Retinal pigment epithelial cell (primary cell): ENCODE measurements at regions not wholly inside any gene's neighbourhood (a gene's known extent, or its start where the extent isn't known, plus 50 kb on each side); places are given as distances from the start of the nearest gene placed in this dataset.

Experiments
- DNase-seq: peaks from one replicate; pipeline ENCODE4 v3.0.0-alpha.2; 2010; ENCODE audit warnings: low read depth
- H3K4me3 ChIP-seq: 2 replicates; pipeline ENCODE4 v1.5.1; 2011; ENCODE audit warnings: mild to moderate bottlenecking, low read length, control low read depth, moderate library complexity
- TF ChIP-seq, protein P1 (sequence below): conservative IDR thresholded peaks from 2 replicates; pipeline ENCODE4 v1.5.1; 2011; ENCODE audit warnings: low read depth, low read length, control low read depth, inconsistent platforms

DNA sequence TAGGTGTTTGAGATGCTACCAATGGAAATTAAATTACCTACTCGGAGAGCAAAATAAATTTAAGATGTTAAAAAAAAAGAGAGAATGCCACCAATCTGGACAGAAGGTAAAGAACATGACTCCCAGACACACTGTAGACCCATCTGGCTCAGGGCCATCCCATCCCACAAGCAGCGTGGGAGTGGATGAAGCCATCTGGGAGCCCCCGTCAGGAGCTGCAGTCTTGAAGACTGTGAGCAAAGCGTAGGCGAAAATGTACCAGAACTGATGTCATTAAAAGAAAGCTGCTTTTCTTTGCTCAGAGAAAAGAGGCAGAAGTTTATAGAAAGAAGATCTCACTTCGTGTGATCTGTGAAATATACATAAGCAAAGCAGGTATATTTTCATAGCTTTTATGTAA is 815.7 kb downstream of the QKI start:
- DNase-seq = no peak
- H3K4me3 ChIP-seq = no peak overlapping the region
- TF ChIP-seq, protein P1, sequence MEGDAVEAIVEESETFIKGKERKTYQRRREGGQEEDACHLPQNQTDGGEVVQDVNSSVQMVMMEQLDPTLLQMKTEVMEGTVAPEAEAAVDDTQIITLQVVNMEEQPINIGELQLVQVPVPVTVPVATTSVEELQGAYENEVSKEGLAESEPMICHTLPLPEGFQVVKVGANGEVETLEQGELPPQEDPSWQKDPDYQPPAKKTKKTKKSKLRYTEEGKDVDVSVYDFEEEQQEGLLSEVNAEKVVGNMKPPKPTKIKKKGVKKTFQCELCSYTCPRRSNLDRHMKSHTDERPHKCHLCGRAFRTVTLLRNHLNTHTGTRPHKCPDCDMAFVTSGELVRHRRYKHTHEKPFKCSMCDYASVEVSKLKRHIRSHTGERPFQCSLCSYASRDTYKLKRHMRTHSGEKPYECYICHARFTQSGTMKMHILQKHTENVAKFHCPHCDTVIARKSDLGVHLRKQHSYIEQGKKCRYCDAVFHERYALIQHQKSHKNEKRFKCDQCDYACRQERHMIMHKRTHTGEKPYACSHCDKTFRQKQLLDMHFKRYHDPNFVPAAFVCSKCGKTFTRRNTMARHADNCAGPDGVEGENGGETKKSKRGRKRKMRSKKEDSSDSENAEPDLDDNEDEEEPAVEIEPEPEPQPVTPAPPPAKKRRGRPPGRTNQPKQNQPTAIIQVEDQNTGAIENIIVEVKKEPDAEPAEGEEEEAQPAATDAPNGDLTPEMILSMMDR = no peak

- TF ChIP-seq, protein P1 = no peak
- no peak for DNase-seq
- H3K4me3 ChIP-seq = no peak overlapping the region
Measured at GRCh38 chr6:164229716-164230115, 815.2 kb downstream of the QKI start.

- TF ChIP-seq, protein P1 = no peak
- H3K4me3 ChIP-seq = no peak overlapping the region
- DNase-seq = no peak
Measured at GRCh38 chr6:164227952-164228522, 813.5 kb downstream of the QKI start.

DNA sequence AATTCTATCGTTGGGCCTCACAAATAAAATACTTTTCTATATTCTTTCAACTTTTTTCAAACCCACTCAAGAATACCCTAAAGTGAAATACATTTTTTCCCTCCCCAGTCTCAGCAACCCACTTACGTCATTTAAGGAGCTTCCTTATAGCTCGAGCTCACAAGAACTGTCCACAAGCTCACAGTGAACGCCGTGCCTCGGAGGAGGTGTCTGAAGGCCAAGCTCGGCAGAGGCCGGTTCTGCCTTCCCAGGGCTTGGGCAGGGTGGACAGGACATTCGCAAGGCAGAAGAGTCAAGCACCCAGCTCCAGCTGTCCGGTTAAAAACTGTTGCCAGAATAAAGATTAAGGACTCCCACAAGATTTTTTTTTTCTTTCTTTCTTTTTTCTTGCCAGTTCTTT is 802.3 kb downstream of the QKI start:
- no peak overlapping the region for H3K4me3 ChIP-seq
- TF ChIP-seq, protein P1 = no peak
- no peak for DNase-seq

DNA sequence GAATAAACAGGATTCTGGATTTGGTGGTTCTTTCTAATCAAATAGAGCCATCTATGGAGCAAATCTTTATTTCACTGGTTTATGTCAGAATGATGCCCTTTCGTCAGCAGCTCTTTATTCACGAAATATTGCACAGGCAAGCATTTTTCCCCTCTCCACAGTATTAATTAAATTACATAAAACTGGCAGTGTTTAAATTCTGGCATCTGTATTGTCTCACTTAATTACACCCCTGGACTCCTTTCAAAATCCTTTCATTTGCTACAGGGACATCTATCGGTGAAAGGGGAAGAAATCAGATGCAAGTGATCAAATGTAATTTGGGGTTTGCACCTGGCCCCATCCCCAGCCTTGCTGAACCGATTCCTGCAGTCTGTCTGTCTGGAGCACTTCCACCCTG is 801.9 kb downstream of the QKI start:
- no peak for DNase-seq
- H3K4me3 ChIP-seq = no peak overlapping the region
- TF ChIP-seq, protein P1 = no peak

DNA sequence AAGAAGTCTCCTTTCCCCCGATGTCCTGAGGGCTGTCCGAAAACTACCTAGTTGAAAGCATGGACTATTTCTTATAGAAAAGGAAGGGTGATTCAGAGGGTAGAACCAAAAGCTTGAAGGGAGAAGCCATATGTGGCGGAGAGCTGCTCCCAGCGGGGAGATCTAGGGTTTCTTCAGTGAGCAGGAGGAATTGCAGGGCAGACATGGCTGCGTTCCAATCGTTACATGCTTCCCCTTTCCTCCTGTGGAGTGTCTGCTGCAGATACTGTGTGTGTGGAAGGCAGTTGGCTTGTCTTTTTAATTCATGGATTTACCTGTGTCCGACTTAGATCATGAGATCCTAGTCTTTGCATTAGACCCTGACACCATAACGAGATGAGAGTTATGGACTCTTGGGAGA is 799.5 kb downstream of the QKI start:
- no peak overlapping the region for H3K4me3 ChIP-seq
- TF ChIP-seq, protein P1 = no peak
- DNase-seq = no peak

DNA sequence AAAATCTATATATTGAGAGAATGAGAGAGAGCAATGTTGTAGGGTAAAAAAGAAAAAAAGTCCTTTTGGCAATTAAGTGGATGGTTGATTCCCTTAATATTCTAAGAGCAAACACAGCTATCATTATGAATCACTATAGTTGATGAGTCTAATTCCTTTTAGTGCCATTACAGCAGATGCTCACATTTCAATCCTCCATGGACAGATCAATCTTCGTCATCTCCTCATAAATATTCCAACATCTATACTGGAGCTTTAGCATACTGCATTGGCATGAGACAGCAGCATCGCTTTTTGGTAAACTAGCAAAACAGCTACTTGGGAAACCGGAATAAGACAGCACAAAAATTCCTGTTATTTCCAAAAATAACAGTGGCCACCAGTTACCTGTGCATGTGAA is 796.7 kb downstream of the QKI start:
- H3K4me3 ChIP-seq = no peak overlapping the region
- DNase-seq = no peak
- TF ChIP-seq, protein P1 = no peak
